Stimulated activated naive CD8-positive, alpha-beta T cell treated with anti-CD3 and anti-CD28 coated beads, Interleukin-15, amount 100 ng/mL, for 72 hours (primary cell): ENCODE measurements at regions not wholly inside any gene's neighbourhood (a gene's known extent, or its start where the extent isn't known, plus 50 kb on each side); places are given as distances from the start of the nearest gene placed in this dataset.
"Not testable (repeated sequence)": the region's sequence is repeated elsewhere in the genome, so short reads cannot be mapped to it uniquely, and the experiment has no call there.

Experiments
- ATAC-seq: fragments of 150-1000 bp; cut with Tn5 transposase; 2 replicates; pipeline ENCODE4 v1.10.0; 2021; ENCODE audit warnings: mild to moderate bottlenecking, moderate library complexity
- DNase-seq, 2 donors: peaks; one replicate each; pipeline ENCODE4 v3.0.0; 2021 to 2022
- H3K27ac Mint-ChIP-seq, 2 donors: one replicate each; pipeline ENCODE4 v1.8.0; 2022; ENCODE audit warnings: mild to moderate bottlenecking in 2 of 2, mixed read lengths in 2 of 2, moderate library complexity in 2 of 2
- H3K27me3 Mint-ChIP-seq: one replicate; pipeline ENCODE4 v1.8.0; 2022; ENCODE audit warnings: mixed read lengths
- H3K4me1 Mint-ChIP-seq: one replicate; pipeline ENCODE4 v1.8.0; 2022; ENCODE audit warnings: mild to moderate bottlenecking, mixed read lengths
- H3K4me3 Mint-ChIP-seq, 2 donors: one replicate each; pipeline ENCODE4 v1.8.0; 2022; ENCODE audit warnings: mild to moderate bottlenecking in 2 of 2, mixed read lengths in 2 of 2, moderate library complexity in 1 of 2
- H3K9me3 Mint-ChIP-seq, 2 donors: one replicate each; pipeline ENCODE4 v1.8.0; 2022; ENCODE audit warnings: mixed read lengths in 2 of 2

DNA sequence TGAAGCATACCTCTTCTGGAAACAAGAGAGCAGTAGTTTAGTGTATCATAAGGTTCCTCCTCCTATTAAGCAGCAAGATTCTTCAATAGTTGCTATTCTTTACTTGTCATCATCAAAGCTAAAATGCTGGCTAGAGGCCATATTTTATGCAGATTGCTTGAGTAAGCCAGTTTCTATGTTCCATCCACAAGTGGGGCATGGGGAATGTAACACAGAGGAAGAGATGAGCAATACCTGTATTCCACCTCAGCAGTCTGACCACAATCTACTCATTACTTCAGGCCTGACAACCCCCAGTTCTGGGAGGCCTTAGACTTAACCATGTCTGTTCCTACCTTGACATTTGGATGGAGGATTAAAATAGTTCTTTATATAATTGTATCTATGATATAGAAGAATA is 423.6 kb downstream of the BTG1 start:
- peaks cover 0 to 4% of the 10 kb centered on the region in 2 donors for H3K9me3 Mint-ChIP-seq
- H3K27me3 Mint-ChIP-seq = no peaks in the 10 kb centered on the region
- DNase-seq (peak; percentile 24 to 60), ATAC-seq (peak; percentile 100)
- H3K27ac Mint-ChIP-seq = no peak overlapping the region
- H3K4me1 Mint-ChIP-seq = no peaks in the 10 kb centered on the region
- H3K4me3 Mint-ChIP-seq = no peak overlapping the region

DNA sequence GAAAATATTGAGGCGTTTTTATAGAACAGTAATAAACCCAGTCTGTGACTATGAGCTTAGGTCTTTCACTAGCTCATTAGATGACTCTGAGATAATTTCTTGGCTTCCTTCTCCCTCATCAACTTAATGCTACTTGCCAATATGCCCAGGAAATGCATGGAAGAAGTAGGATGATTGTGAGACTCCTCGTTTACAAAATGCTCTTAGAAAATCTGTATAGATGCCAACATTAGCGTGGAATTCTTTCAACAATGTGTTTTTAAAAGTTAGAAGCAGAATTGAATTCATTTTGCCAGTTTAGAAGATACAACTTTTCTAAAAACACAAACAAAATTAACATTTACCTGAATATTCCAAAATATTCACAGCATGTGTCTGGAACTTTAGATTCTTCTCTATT is 424.6 kb downstream of the BTG1 start:
- Mint-ChIP-seq H3K9me3 (peaks cover 0 to 4% of the 10 kb centered on the region in 2 donors), H3K27ac (no peak overlapping the region), H3K4me1 (no peaks in the 10 kb centered on the region), H3K4me3 (no peak overlapping the region), H3K27me3 (no peaks in the 10 kb centered on the region)
- no peak for ATAC-seq
- DNase-seq = no peak

DNA sequence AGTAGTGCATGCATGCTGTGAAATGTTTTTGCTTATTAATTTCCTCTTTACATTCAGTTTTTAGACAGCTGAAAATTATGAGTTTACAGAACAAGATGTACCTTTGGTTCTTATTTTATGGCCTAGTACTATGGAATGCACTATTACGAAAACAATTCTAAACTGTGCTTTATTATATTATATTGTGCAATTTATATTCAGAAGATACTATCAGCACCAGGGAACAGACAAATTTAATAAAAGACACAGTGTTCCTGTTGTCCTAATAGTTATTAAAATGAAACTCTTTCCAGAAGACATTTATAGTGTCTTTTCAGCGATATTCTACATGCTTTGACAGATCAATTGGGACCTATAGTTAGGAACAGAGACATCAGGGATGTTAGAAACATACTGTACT is 427.3 kb downstream of the BTG1 start:
- Mint-ChIP-seq H3K4me1 (no peaks in the 10 kb centered on the region), H3K4me3 (no peak overlapping the region), H3K9me3 (peaks cover 0 to 1% of the 10 kb centered on the region in 2 donors), H3K27me3 (no peaks in the 10 kb centered on the region), H3K27ac (no peak overlapping the region)
- ATAC-seq (no peak), DNase-seq (no peak)

DNA sequence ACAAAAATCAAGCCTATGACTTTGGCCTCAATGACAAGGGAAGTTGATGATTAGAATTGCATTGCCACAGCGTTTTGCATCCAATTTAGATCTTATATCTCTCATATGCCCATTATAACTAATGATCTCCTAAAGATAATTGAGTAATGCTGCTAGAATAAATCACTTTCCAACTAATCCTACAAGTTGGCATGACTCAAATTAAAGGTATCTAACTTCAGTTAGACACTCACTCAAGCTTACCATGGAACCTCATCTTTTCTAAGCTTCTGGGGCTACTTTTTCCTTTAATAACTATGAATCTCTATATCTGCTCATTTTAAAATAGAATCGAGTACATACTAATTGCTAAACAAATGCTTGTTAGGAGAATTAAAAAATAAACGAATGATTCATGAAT is 427.8 kb downstream of the BTG1 start:
- Mint-ChIP-seq H3K27ac (no peak overlapping the region), H3K4me3 (no peak overlapping the region), H3K4me1 (no peaks in the 10 kb centered on the region), H3K27me3 (no peaks in the 10 kb centered on the region), H3K9me3 (no peaks in the 10 kb centered on the region)
- DNase-seq = no peak
- ATAC-seq = no peak

DNA sequence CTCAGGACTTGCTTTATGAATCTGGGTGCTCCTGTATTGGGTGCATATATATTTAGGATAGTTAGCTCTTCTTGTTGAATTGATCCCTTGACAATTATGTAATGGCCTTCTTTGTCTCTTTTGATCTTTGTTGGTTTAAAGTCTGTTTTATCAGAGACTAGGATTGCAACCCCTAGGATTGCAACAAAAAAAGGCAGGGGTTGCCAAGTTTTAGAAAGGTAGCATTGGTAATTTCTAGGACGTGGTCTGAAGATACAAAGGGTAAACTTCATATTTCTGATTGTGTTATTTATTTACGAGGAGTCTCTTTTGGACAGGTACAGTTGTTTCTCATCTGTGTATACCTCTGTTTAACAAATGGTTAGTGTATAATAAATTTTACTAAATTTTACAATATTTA is 433.7 kb downstream of the BTG1 start:
- not testable (repeated sequence) for ATAC-seq, H3K4me1 Mint-ChIP-seq, H3K4me3 Mint-ChIP-seq, H3K9me3 Mint-ChIP-seq, DNase-seq, H3K27ac Mint-ChIP-seq, H3K27me3 Mint-ChIP-seq

DNA sequence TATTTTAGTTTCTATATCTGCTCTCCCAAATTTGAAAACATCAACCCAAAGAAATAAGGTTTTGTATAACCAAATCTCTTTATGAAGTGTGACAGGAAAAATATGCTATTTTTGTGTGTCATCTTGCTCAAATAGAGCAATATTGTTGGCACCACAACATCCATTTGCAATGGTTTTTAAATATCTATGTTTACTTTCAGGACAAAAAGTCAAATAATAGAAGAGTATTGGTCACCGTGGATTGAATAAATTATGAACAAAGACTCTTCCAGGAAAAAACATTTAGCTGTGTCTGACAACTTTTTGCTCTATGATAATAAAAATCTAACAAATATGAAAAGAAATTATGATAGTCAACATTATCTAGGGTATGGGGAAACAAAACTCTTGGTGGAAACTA is 439.2 kb downstream of the BTG1 start:
- Mint-ChIP-seq H3K27me3 (no peaks in the 10 kb centered on the region), H3K4me3 (no peak overlapping the region), H3K9me3 (no peaks in the 10 kb centered on the region), H3K4me1 (no peaks in the 10 kb centered on the region), H3K27ac (no peak overlapping the region)
- ATAC-seq = no peak
- no peak for DNase-seq

DNA sequence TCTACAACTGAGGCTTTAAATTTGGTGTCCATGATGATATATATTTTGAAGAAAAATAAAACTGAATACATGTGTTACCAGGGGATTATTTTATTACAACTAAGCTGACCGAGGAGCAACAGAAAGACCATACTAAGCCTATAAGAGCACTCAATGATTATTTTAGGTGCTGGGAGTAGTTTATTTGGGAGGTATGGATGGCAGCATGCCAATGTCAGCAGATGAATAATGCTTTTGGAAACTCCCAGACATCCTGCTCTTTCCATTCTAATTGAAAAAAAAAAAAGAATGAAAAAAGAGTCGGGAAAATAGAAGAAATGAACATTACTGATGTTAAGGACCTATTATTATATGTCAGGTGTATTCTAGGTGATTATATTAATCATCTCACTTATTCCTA is 441.2 kb downstream of the BTG1 start:
- Mint-ChIP-seq H3K27me3 (no peaks in the 10 kb centered on the region), H3K4me3 (no peak overlapping the region), H3K27ac (no peak overlapping the region), H3K4me1 (no peaks in the 10 kb centered on the region), H3K9me3 (peaks cover 0 to under 1% of the 10 kb centered on the region in 2 donors)
- no peak for DNase-seq
- ATAC-seq = no peak

DNA sequence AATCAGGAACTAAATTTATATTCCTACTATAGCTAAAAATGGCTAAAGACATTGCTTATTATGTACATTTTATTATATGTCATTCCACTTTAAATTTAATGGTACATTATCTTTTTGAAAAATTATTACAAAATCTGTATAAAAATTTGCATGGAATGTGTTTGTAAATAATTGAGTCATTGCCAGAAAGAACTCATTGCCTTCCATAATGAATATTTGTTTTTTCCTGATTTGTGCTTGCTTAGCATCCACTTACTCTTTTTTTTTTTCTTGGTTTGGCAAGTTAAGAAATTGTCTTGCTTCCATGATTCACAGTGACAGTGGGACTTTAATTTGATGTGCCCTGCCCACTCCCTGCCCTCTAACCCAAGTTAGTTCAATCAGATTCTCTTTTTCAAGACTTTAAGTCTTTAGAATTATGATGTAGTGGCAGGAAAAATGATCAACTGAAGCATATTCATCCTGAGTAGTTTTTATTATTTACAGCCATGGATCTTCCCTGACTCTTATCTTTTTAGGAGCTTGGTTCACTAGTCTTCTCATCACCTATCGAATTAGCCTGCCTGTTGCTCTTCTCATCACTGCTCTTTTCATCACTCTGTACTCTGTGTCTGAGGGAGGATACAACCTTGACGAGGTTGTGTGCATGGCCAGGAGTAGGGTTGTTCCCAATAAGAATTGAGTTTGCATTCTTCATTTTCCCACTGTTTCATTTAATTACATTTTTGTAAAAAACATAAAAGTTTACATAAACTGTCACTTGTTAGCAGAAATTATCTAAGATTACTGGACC is 442.0 kb downstream of the BTG1 start:
- Mint-ChIP-seq H3K27me3 (no peaks in the 10 kb centered on the region), H3K4me3 (no peak overlapping the region), H3K9me3 (peaks cover 0 to 8% of the 10 kb centered on the region in 2 donors), H3K4me1 (no peaks in the 10 kb centered on the region), H3K27ac (no peak overlapping the region)
- ATAC-seq (no peak), DNase-seq (no peak)

DNA sequence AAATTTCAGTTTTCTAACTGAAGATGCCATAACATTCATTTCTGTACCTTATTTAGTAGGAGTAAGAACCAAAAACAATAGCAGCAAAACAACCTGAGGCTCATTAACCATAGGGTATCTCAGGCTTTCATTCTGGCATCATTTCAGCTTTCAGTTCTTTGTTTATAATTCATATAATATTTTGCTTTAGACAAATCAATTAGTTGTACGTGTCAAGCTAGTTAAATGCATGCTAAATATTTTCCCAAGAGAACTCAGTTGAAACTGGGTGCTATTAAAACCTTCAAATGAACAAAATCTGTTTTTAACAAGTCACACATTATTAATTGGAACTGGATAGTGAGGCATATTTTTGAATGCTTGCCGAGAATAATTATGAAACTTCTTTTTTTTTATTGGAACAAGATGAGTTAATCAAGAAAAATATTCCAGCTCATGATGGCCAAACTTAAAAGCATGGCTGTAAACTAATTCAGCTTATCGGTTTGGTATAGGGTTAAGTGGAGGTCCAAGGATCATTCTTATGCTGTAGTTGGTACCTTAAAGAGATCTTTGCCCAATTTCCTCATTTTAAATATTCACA is 442.7 kb downstream of the BTG1 start:
- H3K9me3 Mint-ChIP-seq = peaks cover under 1 to 13% of the 10 kb centered on the region in 2 donors
- H3K27ac Mint-ChIP-seq = no peak overlapping the region
- no peak overlapping the region for H3K4me3 Mint-ChIP-seq
- no peaks in the 10 kb centered on the region for H3K27me3 Mint-ChIP-seq
- DNase-seq = no peak
- H3K4me1 Mint-ChIP-seq = no peaks in the 10 kb centered on the region
- ATAC-seq = no peak

DNA sequence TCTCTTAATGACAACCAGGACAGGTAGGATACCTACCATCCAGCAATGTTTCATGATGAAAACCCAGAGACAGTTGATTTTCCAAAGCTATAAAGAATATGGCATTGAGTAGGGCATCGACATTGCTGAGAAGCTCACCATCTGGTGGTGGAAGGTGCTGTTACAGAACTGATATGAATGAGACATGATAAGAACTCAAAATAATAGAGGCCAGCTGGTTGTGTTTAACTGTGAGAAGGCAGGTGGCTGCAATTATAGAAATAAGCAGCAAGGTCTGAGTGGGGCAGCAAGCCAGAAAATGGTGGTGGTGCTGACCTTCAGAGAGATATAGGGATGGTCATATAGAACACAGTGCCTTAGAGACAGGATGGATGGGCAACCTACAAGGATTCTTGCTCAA is 449.7 kb downstream of the BTG1 start:
- no peak for ATAC-seq
- DNase-seq = no peak
- Mint-ChIP-seq H3K27ac (no peak overlapping the region), H3K4me3 (no peak overlapping the region), H3K9me3 (peaks cover 4 to 13% of the 10 kb centered on the region in 2 donors), H3K27me3 (no peaks in the 10 kb centered on the region), H3K4me1 (peaks cover 5% of the 10 kb centered on the region)

DNA sequence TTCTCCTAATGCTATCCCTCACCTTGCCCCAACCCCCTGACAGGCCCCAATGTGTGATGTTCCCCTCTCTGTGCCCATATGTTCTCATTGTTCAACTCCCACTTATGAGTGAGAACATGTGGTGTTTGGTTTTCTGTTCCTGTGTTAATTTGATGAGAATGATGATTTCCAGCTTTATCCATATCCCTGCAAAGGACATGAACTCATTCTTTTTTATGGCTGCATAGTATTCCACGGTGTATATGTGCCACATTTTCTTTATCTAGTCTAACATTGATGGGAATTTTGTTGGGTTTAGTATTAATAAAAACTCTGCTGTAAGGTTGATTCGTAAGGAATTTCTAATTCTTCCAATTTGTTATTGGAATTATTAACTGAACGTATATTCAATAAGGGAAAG is 450.2 kb downstream of the BTG1 start:
- H3K4me1 Mint-ChIP-seq, H3K4me3 Mint-ChIP-seq, H3K27me3 Mint-ChIP-seq, DNase-seq, H3K27ac Mint-ChIP-seq, ATAC-seq: not testable (repeated sequence)
- peaks cover 4 to 13% of the 10 kb centered on the region in 2 donors for H3K9me3 Mint-ChIP-seq

DNA sequence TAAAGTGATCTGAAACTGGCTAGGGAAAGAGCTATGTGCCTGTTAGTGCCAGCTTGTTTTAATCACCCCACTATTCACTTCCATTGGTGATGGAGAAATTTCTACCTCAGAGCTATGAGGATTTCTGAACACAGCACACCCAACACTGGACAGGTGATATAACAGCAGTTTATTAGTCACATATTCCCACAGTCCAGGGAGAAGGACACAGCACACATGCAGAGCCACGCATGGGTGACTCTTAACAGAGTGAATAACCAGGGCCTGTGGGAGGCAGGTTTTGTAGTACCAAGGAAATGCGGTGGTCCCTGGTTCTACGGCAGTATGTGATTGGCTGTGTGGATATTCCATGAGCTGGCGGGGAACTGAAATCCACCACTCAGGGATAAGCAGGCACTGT is 455.1 kb downstream of the BTG1 start:
- Mint-ChIP-seq H3K9me3 (no peaks in the 10 kb centered on the region), H3K27me3 (no peaks in the 10 kb centered on the region), H3K4me1 (peaks cover 35% of the 10 kb centered on the region)

DNA sequence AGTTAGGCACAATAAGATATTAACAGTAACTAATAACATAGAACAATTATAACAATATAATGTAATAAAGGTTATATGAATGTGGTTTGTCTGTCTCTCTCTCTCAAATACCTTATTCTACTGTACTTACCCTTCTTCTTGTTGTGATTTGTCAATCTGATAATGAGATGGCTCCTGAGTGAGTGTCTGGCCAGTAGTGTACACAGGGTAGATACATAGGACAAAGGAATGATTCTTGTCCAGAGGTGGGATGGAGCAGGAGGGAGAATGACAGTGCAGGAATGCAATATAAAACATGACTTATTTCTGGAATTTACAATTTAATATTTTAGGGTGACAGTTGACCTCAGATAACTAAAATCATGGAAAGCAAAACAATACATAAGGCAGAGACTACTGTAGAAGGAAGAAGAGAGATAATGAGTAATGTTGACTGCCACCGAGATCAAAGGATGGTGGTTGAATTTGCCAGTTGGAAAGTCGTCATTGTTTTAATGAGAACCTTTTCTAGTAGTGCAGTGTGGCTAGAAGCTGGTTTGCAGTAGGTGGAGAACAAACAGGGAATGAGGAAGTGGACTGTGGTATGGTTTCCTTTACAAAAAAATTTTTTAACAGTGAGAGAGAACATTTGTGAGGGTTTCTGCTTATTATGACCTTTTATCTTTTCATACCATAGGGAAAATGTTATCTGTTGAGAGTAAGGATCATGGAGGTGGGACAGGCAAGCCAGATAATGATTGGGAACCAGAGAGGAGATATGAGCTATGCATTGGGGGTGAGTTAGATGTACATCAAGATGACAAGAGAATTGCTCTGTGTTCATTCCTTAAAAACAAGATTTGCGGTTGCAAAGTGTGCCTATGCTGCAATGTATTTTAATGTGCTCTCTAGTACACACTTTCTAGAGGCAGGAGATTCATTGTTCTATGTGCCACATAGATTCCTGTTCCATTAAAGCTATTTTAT is 458.3 kb downstream of the BTG1 start:
- peak overlapping the region; percentile 22 to 25 for H3K4me3 Mint-ChIP-seq
- peak; percentile 24 to 46 for DNase-seq
- peak overlapping the region; percentile 2 to 59 for H3K27ac Mint-ChIP-seq

More for the DNA sequence above, 455.1 kb downstream of the BTG1 start:
- ATAC-seq = no peak
- DNase-seq = no peak
- Mint-ChIP-seq H3K27ac (no peak overlapping the region), H3K4me3 (no peak overlapping the region)

DNA sequence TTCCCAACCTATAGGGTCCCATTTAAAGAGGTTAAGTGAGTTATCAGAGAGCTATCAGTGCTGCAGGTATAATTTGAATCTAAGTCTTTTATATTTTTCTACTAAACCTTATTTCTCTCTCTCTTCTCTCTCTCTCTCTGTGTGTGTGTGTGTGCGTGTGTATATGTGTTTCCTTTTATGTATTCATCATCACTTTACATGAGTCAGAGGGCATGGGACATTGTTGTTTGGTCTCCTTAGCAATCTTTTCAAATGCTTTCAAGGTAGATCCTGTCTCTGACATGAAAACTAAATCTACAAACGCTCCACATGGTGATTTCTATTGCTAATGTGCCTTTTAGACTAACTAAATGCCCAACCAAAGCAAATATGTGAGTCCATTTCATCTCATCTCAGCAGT is 459.7 kb downstream of the BTG1 start:
- no peak overlapping the region for H3K27ac Mint-ChIP-seq
- no peak for DNase-seq
- H3K27me3 Mint-ChIP-seq = no peaks in the 10 kb centered on the region
- no peaks in the 10 kb centered on the region for H3K9me3 Mint-ChIP-seq
- H3K4me1 Mint-ChIP-seq = peaks cover 30% of the 10 kb centered on the region
- H3K4me3 Mint-ChIP-seq = no peak overlapping the region
- no peak for ATAC-seq

More for the DNA sequence above, 458.3 kb downstream of the BTG1 start:
- ATAC-seq = peak; percentile 96
- no peaks in the 10 kb centered on the region for H3K9me3 Mint-ChIP-seq
- peaks cover 30% of the 10 kb centered on the region for H3K4me1 Mint-ChIP-seq
- H3K27me3 Mint-ChIP-seq = no peaks in the 10 kb centered on the region

DNA sequence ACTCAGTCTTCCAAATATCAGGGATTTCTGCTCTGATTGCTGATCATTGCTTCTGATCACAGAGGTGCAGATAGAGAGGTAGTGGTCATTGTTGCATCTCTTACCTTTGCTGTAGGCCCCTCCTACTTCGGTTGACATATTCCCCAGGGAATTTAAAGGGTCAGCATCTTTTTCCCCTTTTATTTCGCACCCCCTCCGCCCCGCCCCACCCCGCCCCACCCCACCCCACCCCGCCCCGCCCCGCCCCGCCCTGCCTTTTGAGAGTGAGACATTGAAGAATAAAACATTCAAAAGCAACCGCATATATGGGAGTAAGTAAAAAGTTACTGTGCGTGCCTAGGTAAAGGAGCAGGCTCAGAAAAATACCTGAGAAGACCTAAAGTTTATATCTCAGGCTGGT is 463.9 kb downstream of the BTG1 start:
- ATAC-seq (no peak), DNase-seq (no peak)
- no peaks in the 10 kb centered on the region for H3K9me3 Mint-ChIP-seq
- H3K27ac Mint-ChIP-seq = no peak overlapping the region
- peaks cover 10% of the 10 kb centered on the region for H3K4me1 Mint-ChIP-seq
- no peaks in the 10 kb centered on the region for H3K27me3 Mint-ChIP-seq
- H3K4me3 Mint-ChIP-seq = no peak overlapping the region

DNA sequence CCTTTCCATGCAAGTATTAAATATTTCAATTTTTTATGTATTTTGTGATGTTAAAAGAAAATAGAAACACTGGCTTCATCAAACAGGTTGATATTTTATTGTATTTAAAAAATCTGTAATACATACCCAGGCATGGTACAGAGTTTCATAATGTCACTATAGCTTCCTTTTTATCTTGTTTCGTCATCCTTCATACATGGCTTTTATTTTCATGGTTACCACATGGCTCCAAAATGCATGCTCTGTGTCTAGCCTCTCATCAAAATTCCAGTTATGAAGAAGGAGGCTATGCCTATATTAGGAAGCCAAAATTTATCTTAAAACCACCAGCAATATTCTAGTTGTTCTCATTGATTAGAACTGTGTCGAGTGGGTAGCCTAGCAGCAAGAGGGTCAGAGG is 464.8 kb downstream of the BTG1 start:
- no peaks in the 10 kb centered on the region for H3K27me3 Mint-ChIP-seq
- peaks cover 3% of the 10 kb centered on the region for H3K4me1 Mint-ChIP-seq
- no peak overlapping the region for H3K4me3 Mint-ChIP-seq
- DNase-seq = no peak
- H3K9me3 Mint-ChIP-seq = no peaks in the 10 kb centered on the region
- no peak overlapping the region for H3K27ac Mint-ChIP-seq
- no peak for ATAC-seq
